ENCODE measurements at regions not wholly inside any gene's neighbourhood (a gene's known extent, or its start where the extent isn't known, plus 50 kb on each side); places are given as distances from the start of the nearest gene placed in this dataset.
"Not testable (repeated sequence)": the region's sequence is repeated elsewhere in the genome, so short reads cannot be mapped to it uniquely, and the experiment has no call there.

DNA sequence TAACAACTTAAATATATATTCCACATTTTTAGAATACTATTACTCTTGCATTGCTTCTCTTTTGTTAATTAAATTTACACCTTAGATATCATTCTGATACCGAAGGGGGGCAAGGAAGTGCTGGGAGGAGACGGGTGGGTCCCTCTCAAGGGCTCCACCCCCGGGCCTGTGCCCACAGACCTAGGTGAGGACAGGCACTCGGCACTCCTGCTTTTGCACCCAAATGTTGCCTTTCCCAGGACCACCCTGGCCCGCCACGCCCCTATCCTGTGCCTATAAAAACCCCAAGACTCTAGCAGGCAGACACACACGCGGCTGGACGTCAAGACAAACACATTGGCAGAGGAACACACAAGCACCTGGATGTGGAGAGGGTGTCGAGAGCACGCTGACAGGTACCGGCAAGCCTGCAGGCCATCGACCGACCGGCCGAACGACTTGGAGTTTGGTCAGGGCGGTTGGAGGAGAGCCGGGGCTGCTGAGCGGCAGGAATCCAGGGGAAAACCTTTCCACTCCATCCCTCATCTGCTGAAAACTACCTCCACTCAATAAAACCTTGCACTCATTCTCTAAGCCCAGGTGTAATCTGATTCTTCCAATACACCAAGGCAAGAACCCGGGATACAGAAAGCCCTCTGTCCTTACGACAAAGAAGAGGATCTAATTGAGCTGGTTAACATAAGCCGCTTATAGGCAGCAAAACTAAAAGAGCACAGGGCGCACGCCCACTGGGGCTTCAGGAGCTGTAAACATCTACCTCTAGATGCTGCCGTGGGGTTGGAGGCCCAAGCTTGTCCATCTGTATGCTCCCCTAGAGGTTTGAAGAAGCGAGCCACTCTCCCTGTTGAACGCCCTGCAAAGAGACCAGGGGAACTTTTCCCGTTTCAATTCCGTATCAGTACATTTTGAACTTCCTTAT lies 197.4 kb upstream of the PRSS16 start:
- Mint-ChIP-seq H3K36me3 (ENCODE audit: low read depth) (no peaks in the 10 kb centered on the region), H3K4me1 (ENCODE audit: low read depth) (no peaks in the 10 kb centered on the region), H3K9me3 (peaks cover 5% of the 10 kb centered on the region), H3K27me3 (peaks cover 19% of the 10 kb centered on the region), H3K27ac (no peak overlapping the region), H3K4me3 (no peak overlapping the region)

DNA sequence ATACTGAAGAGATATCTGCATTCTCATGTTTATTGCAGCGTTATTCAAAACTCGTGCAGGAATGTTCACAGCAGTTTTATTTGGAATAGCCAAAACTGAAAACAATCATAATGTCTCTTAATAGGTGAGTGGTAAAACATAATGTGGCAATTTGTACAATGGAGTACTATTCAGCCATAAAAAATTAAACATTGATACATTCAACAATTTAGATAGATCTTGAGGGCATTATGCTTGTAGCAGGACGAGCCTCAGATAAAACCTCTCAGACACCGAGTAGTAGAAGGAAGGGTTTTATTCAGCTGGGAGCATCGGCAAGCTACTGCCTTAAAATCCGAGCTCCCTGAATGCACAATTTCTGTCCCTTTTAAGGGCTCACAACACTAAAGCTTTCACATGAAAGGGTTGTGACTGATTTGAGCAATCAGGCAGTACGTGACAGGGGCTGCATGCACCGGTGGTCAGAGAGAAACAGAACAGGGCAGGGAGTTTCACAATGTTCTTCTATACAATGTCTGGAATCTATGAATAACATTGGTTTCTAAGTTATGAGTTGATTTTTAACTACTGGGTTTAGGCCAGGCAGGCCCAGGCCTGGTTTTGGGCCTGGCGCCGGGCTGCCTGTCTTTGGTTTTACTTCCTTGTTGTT lies 195.3 kb upstream of the PRSS16 start:
- not testable (repeated sequence) for H3K9me3 Mint-ChIP-seq; H3K4me3 Mint-ChIP-seq; H3K36me3 Mint-ChIP-seq (ENCODE audit: low read depth); H3K4me1 Mint-ChIP-seq (ENCODE audit: low read depth); H3K27ac Mint-ChIP-seq
- H3K27me3 Mint-ChIP-seq: peaks cover 28% of the 10 kb centered on the region

DNA sequence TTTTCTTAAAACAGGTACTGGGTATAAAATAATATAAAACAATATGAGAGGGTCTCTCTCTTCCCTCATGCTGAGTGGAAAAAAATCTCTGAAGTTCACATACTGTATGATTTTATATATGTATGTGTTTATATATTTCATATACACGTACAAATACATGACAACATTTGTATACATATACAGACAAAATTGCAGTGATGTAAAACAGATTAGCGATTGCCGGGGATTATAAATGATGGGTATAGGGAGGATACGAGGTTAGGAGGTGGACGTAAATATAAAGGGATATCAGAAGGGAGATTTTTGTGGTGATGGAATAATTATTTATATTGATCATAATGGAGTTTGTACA lies 194.8 kb upstream of the PRSS16 start:
- H3K9me3 Mint-ChIP-seq: no peaks in the 10 kb centered on the region
- H3K4me3 Mint-ChIP-seq: no peak overlapping the region
- H3K36me3 Mint-ChIP-seq (ENCODE audit: low read depth): no peaks in the 10 kb centered on the region
- no peaks in the 10 kb centered on the region for H3K4me1 Mint-ChIP-seq (ENCODE audit: low read depth)
- H3K27ac Mint-ChIP-seq: no peak overlapping the region
- H3K27me3 Mint-ChIP-seq: peaks cover 28% of the 10 kb centered on the region

DNA sequence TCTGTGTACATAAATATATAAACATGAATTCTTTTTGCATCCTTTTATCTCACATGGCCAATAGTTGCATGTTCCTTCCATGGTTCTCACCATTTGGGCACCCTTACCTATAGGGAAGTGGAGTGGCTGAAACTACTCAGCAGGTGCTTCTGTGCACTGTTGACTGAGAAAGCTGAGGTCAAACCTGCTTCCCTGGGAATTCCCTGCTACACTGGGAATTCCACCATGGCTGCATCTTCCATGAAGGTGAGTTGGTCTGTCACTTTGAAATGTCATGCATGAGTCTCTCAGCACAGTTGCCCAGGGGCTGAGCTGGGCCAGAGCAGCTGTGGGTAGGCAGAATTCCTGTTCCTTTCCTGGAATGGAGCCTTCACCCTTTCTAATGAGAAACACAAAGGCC lies 193.8 kb upstream of the PRSS16 start:
- no peaks in the 10 kb centered on the region for H3K36me3 Mint-ChIP-seq (ENCODE audit: low read depth)
- H3K4me1 Mint-ChIP-seq (ENCODE audit: low read depth): no peaks in the 10 kb centered on the region
- peaks cover 32% of the 10 kb centered on the region for H3K27me3 Mint-ChIP-seq
- H3K9me3 Mint-ChIP-seq: no peaks in the 10 kb centered on the region
- no peak overlapping the region for H3K4me3 Mint-ChIP-seq
- H3K27ac Mint-ChIP-seq: no peak overlapping the region

GRCh38 chr6:27056615-27057014 lies 190.9 kb upstream of the PRSS16 start:
- Mint-ChIP-seq H3K36me3 (ENCODE audit: low read depth) (no peaks in the 10 kb centered on the region), H3K27ac (no peak overlapping the region), H3K4me1 (ENCODE audit: low read depth) (no peaks in the 10 kb centered on the region), H3K9me3 (no peaks in the 10 kb centered on the region), H3K4me3 (no peak overlapping the region), H3K27me3 (peaks cover 24% of the 10 kb centered on the region)

DNA sequence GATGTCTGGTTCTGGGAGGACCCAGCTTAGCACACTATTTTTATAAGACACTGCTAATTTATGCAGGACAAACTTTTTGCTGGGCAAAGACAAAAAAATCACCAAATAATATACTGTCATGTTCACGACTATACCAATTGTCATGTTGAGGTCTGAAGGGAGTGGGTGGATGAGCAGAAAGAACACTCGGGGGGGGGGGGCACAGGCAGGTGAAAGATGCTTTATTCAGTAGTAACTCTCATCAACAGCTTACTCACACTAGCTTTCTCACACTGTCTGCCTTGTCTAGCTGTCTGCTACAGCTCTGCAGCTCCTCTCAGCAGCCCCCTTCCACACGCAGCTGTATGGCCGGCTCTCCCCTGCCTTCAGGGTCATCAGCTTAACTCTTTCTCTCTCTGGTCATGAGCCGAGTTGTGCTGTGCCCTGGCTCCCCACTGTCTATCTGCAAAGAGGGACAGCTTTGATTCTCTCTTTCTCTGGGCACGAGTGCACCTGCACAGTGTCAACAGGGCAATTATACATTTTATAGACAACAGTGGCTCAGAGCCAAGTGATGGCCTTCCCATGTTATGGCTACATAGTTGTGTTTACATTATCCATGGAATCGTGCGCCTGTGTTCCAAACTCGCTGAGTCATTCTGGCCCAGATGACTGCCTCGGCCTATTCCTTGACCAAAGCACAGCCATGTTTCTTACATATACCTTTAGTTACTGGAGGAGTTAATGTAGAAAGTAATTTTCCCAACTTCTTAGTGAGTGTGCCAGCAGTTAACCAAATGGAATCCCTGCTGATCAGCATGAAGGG lies 187.7 kb upstream of the PRSS16 start:
- Mint-ChIP-seq H3K36me3 (ENCODE audit: low read depth) (no peaks in the 10 kb centered on the region), H3K4me1 (ENCODE audit: low read depth) (no peaks in the 10 kb centered on the region), H3K9me3 (no peaks in the 10 kb centered on the region), H3K27ac (no peak overlapping the region), H3K27me3 (peaks cover 34% of the 10 kb centered on the region), H3K4me3 (no peak overlapping the region)

DNA sequence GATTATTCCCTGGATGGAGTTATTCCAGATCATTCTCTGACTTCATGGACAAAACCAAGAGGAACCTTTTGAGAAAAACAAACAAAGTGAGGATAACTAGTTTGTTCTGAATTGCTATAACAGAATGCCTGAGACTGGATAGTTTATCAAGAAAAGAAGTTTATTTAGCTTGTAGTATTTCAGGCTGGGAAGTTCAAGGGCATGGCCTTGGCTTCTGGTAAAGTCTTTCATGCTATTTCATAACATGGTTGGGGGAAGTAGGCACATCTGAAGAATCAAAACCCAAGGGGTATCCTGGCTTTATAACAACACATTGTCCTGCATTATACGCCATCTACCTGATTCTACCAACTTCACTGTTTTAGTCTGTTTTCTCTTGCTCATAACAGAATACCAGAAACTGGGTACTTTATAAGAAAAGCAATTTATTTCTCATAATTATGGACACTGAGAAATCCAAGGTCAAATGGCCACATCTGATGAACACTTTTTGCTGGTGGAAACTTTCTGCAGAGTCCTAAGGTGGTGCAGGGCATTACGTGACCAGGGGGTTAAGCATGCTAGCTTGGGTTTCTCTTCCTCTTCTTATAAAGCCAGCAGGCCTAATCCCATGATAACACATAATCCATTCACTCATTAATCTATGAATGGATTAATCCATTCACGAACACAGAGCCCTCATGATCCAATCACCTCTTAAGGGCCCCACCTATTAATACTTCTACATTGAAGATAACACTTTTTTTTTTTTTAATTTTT lies 186.1 kb upstream of the PRSS16 start:
- Mint-ChIP-seq H3K4me3 (no peak overlapping the region), H3K27me3 (peaks cover 32% of the 10 kb centered on the region), H3K36me3 (ENCODE audit: low read depth) (no peaks in the 10 kb centered on the region), H3K4me1 (ENCODE audit: low read depth) (no peaks in the 10 kb centered on the region), H3K27ac (no peak overlapping the region), H3K9me3 (no peaks in the 10 kb centered on the region)

GRCh38 chr6:27062755-27063154 lies 184.7 kb upstream of the PRSS16 start:
- H3K4me1 Mint-ChIP-seq (ENCODE audit: low read depth): no peaks in the 10 kb centered on the region
- H3K4me3 Mint-ChIP-seq: no peak overlapping the region
- H3K36me3 Mint-ChIP-seq (ENCODE audit: low read depth): no peaks in the 10 kb centered on the region
- no peaks in the 10 kb centered on the region for H3K9me3 Mint-ChIP-seq
- no peak overlapping the region for H3K27ac Mint-ChIP-seq
- H3K27me3 Mint-ChIP-seq: peaks cover 31% of the 10 kb centered on the region

GRCh38 chr6:27065183-27065582 lies 182.3 kb upstream of the PRSS16 start:
- Mint-ChIP-seq H3K27ac (no peak overlapping the region), H3K9me3 (no peaks in the 10 kb centered on the region), H3K36me3 (ENCODE audit: low read depth) (no peaks in the 10 kb centered on the region), H3K27me3 (peaks cover 39% of the 10 kb centered on the region), H3K4me3 (no peak overlapping the region), H3K4me1 (ENCODE audit: low read depth) (no peaks in the 10 kb centered on the region)

GRCh38 chr6:27066381-27066780 lies 181.1 kb upstream of the PRSS16 start:
- Mint-ChIP-seq H3K4me3 (no peak overlapping the region), H3K36me3 (ENCODE audit: low read depth) (no peaks in the 10 kb centered on the region), H3K4me1 (ENCODE audit: low read depth) (no peaks in the 10 kb centered on the region), H3K27ac (no peak overlapping the region), H3K9me3 (no peaks in the 10 kb centered on the region), H3K27me3 (peaks cover 43% of the 10 kb centered on the region)

DNA sequence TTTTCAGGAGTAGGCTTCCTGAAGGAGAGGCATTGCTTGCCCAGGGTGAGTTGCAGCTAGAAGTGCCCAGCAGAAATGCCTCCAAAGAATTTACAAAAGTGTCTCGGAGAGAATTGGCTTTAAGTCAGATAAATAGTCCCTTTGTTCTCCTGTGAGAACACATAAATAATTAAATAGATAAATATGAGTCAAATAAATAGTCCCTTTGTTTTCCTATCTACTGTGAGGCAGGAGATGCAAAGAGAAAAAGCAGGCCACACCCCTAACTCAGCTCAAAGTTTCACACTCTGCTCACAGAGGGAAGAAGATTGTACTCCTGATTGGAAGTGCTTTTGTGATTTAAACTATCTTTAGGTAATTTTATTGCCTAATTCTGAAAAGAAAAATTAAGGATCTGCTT lies 180.7 kb upstream of the PRSS16 start:
- no peak overlapping the region for H3K27ac Mint-ChIP-seq
- no peak overlapping the region for H3K4me3 Mint-ChIP-seq
- peaks cover 43% of the 10 kb centered on the region for H3K27me3 Mint-ChIP-seq
- H3K36me3 Mint-ChIP-seq (ENCODE audit: low read depth): no peaks in the 10 kb centered on the region
- H3K9me3 Mint-ChIP-seq: no peaks in the 10 kb centered on the region
- no peaks in the 10 kb centered on the region for H3K4me1 Mint-ChIP-seq (ENCODE audit: low read depth)

- Mint-ChIP-seq H3K4me3 (no peak overlapping the region), H3K27ac (no peak overlapping the region), H3K9me3 (no peaks in the 10 kb centered on the region), H3K36me3 (ENCODE audit: low read depth) (no peaks in the 10 kb centered on the region), H3K4me1 (ENCODE audit: low read depth) (no peaks in the 10 kb centered on the region), H3K27me3 (peaks cover 43% of the 10 kb centered on the region)
Measured at GRCh38 chr6:27073441-27073840, 174.1 kb upstream of the PRSS16 start.

GRCh38 chr6:27076116-27076515 lies 171.4 kb upstream of the PRSS16 start:
- peaks cover 44% of the 10 kb centered on the region for H3K27me3 Mint-ChIP-seq

DNA sequence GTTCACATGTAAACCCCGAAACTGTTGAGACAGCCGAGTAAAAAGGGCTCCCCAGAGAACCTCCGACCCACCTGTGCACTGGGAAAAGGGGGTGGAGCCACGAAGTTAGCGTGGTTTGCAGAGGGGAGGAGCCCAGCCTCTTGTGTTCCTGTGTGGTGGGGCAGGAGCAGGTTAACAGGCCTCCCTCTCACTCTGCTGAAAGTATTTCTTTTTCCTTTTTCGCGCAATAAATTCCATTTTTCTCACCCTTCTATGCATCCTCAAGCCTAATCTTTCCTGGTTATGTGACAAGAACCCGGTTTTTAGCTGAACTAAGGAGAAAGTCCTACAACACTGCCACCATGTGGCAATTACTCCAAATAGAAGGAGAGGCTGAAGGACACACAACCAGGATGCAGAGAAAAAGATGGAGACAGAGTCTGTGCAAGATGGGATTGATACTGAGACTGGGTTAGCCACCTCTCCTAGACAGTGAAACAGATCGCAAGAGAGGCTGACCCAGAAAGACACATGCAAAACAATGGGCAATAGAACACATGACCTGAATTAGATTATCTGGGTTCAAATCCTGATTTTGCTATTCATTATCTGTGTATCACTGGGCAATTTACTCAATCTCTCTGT lies 168.7 kb upstream of the PRSS16 start:
- Mint-ChIP-seq H3K27ac (no peak overlapping the region), H3K27me3 (peaks cover 52% of the 10 kb centered on the region), H3K4me1 (ENCODE audit: low read depth) (no peaks in the 10 kb centered on the region), H3K4me3 (peak overlapping the region; percentile 70), H3K36me3 (ENCODE audit: low read depth) (no peaks in the 10 kb centered on the region), H3K9me3 (no peaks in the 10 kb centered on the region)

More at GRCh38 chr6:27076116-27076515, 171.4 kb upstream of the PRSS16 start:
- no peaks in the 10 kb centered on the region for H3K4me1 Mint-ChIP-seq (ENCODE audit: low read depth)
- no peak overlapping the region for H3K27ac Mint-ChIP-seq
- H3K9me3 Mint-ChIP-seq: no peaks in the 10 kb centered on the region
- H3K36me3 Mint-ChIP-seq (ENCODE audit: low read depth): no peaks in the 10 kb centered on the region
- no peak overlapping the region for H3K4me3 Mint-ChIP-seq

All from stimulated activated naive CD8-positive, alpha-beta T cell treated with anti-CD3 and anti-CD28 coated beads, Interleukin-15, Interleukin-2, amounts not matched to agents 100 ng/mL and 50 ng/mL, for 24 hours (primary cell).